ENCODE measurements at regions not wholly inside any gene's neighbourhood (a gene's known extent, or its start where the extent isn't known, plus 50 kb on each side); places are given as distances from the start of the nearest gene placed in this dataset.

DNA sequence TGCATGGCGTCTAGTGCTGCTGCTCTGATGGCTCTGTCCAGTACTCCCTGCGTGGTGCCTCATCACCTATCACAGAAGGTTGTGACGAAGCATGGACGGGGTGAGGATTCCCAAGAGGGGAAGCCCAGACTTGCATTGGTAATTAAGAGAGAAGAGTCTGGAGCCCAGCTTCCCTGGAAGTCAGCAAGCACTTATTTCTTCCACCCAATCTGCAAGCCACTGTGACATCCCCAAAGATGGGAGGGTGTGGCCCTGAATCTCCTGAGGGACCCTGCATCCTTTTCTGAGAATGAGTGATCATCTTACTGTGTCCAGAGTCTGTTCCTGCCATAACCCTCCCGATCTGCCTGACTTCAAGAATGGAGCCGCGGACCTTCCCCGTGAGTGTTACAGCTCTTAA is 166.7 kb downstream of the PTPN20 start:
- no peak for TF ChIP-seq CTCF (IDR thresholded peaks at IDR 0.05)
- TF ChIP-seq EP300 (IDR thresholded peaks at IDR 0.05), result no peak

Data from sigmoid colon (tissue), 4 donors.